SU-DHL-6 (cell line): ENCODE measurements at regions not wholly inside any gene's neighbourhood (a gene's known extent, or its start where the extent isn't known, plus 50 kb on each side); places are given as distances from the start of the nearest gene placed in this dataset.

Experiments used
- EZH2phosphoT487 ChIP-seq: fragments of 200-600 bp; sonication (generic), shearing (Covaris generic); conservative IDR thresholded peaks from 2 replicates; pipeline ENCODE4 v1.6.1; 2018; ENCODE audit warnings: mild to moderate bottlenecking, antibody characterized with exemption, low read length, moderate library complexity, mixed read lengths
- TF ChIP-seq, protein P1 (sequence below): fragments of 200-600 bp; sonication (generic); IDR thresholded peaks from one replicate; pipeline ENCODE4 v1.5.1; 2017; ENCODE audit warnings: antibody characterized with exemption, mild to moderate bottlenecking, low read length, moderate library complexity; ENCODE audit not compliant: insufficient read depth, poor library complexity, severe bottlenecking

DNA sequence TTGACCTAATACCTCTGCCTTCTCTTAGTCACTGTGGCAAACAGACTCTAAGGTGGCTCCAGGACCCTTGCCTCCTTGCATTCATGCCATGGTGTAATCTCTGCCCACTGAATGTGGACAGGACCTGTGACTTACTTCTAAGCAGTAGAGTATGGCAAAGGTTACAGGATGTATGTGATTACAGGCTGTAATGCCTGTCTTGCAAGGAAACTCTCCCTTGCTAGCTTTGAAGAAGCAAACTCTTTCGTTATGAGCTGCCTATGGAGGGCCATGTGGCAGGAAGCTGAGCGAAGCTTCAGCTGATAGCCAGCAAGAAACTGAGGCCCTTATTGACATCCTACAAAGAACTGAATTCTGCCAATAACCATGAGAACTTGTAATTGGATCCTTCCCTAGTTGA, 103.3 kb upstream of the HMHB1 start:
- TF ChIP-seq, protein P1, sequence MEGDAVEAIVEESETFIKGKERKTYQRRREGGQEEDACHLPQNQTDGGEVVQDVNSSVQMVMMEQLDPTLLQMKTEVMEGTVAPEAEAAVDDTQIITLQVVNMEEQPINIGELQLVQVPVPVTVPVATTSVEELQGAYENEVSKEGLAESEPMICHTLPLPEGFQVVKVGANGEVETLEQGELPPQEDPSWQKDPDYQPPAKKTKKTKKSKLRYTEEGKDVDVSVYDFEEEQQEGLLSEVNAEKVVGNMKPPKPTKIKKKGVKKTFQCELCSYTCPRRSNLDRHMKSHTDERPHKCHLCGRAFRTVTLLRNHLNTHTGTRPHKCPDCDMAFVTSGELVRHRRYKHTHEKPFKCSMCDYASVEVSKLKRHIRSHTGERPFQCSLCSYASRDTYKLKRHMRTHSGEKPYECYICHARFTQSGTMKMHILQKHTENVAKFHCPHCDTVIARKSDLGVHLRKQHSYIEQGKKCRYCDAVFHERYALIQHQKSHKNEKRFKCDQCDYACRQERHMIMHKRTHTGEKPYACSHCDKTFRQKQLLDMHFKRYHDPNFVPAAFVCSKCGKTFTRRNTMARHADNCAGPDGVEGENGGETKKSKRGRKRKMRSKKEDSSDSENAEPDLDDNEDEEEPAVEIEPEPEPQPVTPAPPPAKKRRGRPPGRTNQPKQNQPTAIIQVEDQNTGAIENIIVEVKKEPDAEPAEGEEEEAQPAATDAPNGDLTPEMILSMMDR = no peak
- TF ChIP-seq EZH2phosphoT487 = no peak
